ENCODE measurements at regions not wholly inside any gene's neighbourhood (a gene's known extent, or its start where the extent isn't known, plus 50 kb on each side); places are given as distances from the start of the nearest gene placed in this dataset.

DNA sequence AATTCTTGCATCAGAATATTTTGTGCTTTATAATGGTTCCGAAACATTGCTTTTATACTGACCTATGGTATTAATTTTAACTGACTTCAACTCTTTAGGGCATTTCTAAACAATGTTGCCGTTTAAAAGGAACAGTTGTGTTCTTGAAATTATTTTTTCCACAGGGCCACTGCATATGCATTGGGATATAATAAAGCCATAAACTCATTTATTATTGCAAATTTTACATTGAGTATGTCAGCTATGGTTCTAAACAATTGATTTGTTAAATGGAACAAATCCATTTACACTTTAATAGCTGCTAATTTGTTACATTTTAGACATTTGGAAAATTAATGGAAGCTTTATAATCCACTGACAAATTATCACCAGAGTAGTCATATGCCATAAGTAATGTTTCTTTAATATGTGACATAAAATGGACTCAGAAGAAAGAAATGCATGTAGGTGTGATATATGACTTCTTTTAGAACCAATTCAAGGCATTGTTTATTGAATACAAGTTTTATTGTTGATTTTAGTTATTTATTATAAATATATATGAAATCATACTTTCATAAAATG is 553.3 kb downstream of the TLL1 start:
- Mint-ChIP-seq H3K4me1 (no peaks in the 10 kb centered on the region), H3K27ac (no peak overlapping the region), H3K9me3 (peaks cover 3% of the 10 kb centered on the region), H3K36me3 (ENCODE audit: low read depth) (no peaks in the 10 kb centered on the region), H3K4me3 (no peak overlapping the region), H3K27me3 (no peaks in the 10 kb centered on the region)
- no peak for TF ChIP-seq CTCF (IDR thresholded peaks at IDR 0.05)
- CTCF ChIA-PET = no interaction called here
- intact Hi-C loops (cut with micrococcal nuclease) = no loop called here
- DNase-seq (no peak), ATAC-seq (ENCODE audit: low read depth) (no peak)
- POLR2A ChIA-PET = no interaction called here

DNA sequence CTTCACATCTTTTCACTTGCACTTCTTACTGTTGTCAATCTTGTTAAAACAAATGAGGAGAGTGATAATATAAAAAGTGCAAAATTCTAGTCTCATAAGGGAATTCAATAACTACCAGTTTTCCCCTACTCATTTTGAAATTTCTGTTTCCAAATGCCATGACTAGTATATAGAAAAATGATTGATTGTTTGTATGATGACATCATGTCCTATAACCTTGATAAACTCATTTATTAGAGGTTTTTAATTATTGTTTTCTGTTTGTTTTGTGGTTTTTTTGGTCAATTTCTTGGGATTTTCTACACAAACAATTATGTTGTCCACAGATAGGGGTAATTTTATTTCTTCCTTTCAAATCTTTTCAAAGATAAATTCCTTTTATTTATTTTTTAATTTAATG is 559.1 kb downstream of the TLL1 start:
- H3K27ac Mint-ChIP-seq = no peak overlapping the region
- no peaks in the 10 kb centered on the region for H3K27me3 Mint-ChIP-seq
- ChIA-PET CTCF (no interaction called here), POLR2A (no interaction called here)
- no peak overlapping the region for H3K4me3 Mint-ChIP-seq
- H3K9me3 Mint-ChIP-seq = no peaks in the 10 kb centered on the region
- DNase-seq (no peak), ATAC-seq (ENCODE audit: low read depth) (no peak)
- no peaks in the 10 kb centered on the region for H3K36me3 Mint-ChIP-seq (ENCODE audit: low read depth)
- intact Hi-C loops (cut with micrococcal nuclease) = no loop called here
- TF ChIP-seq CTCF (IDR thresholded peaks at IDR 0.05) = no peak
- H3K4me1 Mint-ChIP-seq = no peaks in the 10 kb centered on the region

- POLR2A ChIA-PET = no interaction called here
- Mint-ChIP-seq H3K4me3 (no peak overlapping the region), H3K36me3 (ENCODE audit: low read depth) (no peaks in the 10 kb centered on the region), H3K27ac (no peak overlapping the region), H3K9me3 (no peaks in the 10 kb centered on the region), H3K27me3 (no peaks in the 10 kb centered on the region), H3K4me1 (no peaks in the 10 kb centered on the region)
- DNase-seq (no peak), ATAC-seq (ENCODE audit: low read depth) (no peak)
- CTCF ChIA-PET = no interaction called here
- intact Hi-C loops (cut with micrococcal nuclease) = no loop called here
- TF ChIP-seq CTCF (IDR thresholded peaks at IDR 0.05) = no peak
These were observed 559.8 kb downstream of the TLL1 start for GRCh38 chr4:166432842-166433241.

- ATAC-seq (ENCODE audit: low read depth) (no peak), DNase-seq (no peak)
- intact Hi-C loops (cut with micrococcal nuclease) = no loop called here
- TF ChIP-seq CTCF (IDR thresholded peaks at IDR 0.05) = no peak
- Mint-ChIP-seq H3K27me3 (no peaks in the 10 kb centered on the region), H3K4me3 (no peak overlapping the region), H3K9me3 (no peaks in the 10 kb centered on the region), H3K27ac (no peak overlapping the region), H3K4me1 (no peaks in the 10 kb centered on the region), H3K36me3 (ENCODE audit: low read depth) (no peaks in the 10 kb centered on the region)
- CTCF ChIA-PET = no interaction called here
- POLR2A ChIA-PET = no interaction called here
These were observed 562.4 kb downstream of the TLL1 start for GRCh38 chr4:166435449-166435848.

- DNase-seq = no peak
- no peak for ATAC-seq (ENCODE audit: low read depth)
- intact Hi-C loops (cut with micrococcal nuclease) = no loop called here
- no peaks in the 10 kb centered on the region for H3K36me3 Mint-ChIP-seq (ENCODE audit: low read depth)
- no peak overlapping the region for H3K4me3 Mint-ChIP-seq
- no peak overlapping the region for H3K27ac Mint-ChIP-seq
- ChIA-PET POLR2A (no interaction called here), CTCF (no interaction called here)
- no peaks in the 10 kb centered on the region for H3K9me3 Mint-ChIP-seq
- TF ChIP-seq CTCF (IDR thresholded peaks at IDR 0.05) = no peak
- H3K27me3 Mint-ChIP-seq = no peaks in the 10 kb centered on the region
- no peaks in the 10 kb centered on the region for H3K4me1 Mint-ChIP-seq
These were observed 585.7 kb downstream of the TLL1 start for GRCh38 chr4:166458756-166459155.
